ENCODE measurements at regions not wholly inside any gene's neighbourhood (a gene's known extent, or its start where the extent isn't known, plus 50 kb on each side); places are given as distances from the start of the nearest gene placed in this dataset.
"Not testable (repeated sequence)": the region's sequence is repeated elsewhere in the genome, so short reads cannot be mapped to it uniquely, and the experiment has no call there.

DNA sequence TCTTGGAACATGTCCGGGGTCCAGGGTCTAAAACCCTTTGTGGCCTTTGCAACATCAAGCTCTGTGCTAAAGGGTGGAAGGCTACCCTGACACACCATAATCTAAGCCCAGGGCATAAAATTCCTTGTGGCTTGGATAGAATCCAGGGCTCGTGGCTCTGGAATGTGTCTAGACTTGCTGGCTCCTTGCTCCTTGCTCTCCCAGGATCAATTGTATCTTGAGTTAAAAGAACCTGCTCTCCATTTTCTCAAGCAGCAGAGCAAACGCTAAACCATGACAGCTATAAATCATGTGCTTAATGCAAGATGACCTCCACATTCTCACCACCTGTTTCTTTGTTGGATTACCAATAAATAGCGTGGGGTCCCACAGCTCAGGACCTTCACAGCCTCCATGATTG is 1140.9 kb upstream of the TMPRSS15 start:
- DNase-seq: not testable (repeated sequence)

DNA sequence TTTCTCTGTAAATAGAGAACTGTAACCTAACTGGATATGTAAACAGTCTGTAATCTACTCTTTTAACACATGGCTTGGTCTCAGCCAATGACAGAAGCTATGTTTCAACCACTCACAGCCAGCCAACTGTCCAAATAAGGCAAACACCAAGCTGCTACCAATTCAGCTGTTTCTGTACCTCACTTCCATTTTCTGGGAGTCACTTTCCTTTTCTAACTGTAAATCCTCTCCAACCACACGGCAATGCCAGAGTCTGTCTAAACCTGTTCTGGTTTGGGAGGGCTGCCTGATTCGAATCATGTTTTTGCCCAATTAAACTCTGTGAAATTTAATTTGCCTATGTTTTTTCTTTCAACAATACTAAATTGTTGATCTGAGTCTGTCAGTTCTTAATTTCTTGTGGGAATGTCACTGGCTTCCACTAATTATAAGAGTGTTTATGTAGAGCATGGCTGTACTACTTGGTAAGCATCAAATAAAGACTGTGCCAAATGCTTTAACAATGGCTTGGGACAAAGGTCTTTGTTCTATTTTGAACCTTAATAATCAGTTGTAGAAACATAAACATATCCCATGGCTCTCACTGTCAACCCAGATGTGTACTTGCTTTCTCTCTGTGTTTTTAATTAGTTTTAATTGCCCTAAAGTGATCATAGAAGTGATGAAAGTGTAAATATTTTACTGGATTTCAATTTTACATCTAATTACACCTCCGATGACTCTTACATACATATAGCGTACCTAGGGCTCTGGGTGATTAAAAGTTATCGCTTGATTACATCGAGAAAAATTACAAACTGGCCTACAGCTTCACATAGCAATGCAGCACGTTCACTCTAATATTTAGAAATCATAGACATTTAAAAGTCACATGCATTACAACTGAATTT is 1144.6 kb upstream of the TMPRSS15 start:
- DNase-seq: no peak

DNA sequence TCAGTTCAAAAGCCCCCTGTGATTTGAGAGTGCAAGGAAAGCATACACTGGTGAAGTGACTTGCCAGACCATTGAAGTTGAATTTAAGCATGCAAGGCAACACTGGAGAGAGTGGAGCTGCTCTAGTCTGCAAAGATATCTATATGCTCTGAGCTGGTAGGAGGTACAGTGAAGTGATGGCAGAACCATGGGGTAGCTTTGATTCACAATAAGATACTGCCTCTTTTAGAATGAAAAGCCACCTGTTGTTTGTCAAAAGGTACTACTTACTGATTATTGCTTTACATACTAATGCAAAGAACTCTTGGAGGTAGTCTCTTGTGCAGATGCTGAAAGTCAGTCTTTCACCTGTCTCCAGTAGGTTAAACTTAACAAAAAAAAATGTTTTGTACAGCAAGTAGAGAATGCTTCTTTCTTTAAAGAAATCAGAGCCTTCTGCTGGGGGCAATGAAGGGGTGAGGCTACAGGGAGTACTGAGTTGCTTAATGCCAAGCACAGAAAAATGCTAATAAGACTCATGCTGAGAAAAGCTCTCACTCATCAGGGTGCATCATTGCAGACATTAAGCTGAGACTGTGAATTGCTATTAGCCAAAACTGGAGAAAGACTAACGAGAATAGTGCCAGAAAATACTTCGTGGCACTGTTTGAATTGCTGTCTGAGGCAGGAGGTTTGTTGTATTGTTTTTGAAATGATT is 1150.5 kb upstream of the TMPRSS15 start:
- no peak for DNase-seq

DNA sequence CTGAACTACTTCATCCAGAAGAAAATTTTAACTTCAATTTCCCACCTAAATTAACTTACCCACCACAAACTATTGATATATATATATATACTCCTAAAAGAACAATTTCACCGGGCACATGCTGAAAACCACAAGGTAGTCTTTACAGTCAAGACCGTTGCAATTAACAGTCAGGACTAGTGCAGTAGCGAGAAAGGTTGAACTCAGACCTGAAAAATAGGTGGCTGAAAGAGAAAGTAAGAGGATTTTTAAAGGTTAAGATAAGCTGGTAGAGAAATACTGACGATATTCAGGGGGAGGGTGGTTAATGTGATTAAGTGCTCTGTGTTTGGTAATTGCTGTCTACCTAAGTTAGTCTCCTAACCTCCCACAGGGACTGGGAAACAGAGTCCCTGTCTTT is 1153.5 kb upstream of the TMPRSS15 start:
- no peak for DNase-seq

DNA sequence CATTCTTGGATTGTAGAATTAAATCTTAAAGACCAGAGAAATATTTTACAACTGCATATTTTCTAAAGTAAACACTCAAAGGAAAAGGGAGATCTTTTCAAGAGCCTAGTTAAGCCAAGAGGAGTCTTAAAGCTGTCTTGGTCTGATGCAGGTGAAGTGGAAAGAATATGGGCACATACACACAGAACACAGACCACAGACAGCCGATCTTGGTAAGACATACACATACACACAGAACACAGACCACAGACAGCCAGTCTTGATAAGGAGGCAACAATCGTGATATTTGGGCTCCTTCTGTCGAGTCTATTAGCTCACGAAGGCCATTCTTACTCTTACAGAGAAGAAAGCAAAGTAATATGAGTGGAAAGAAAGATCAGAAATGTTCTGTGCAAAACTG is 1153.9 kb upstream of the TMPRSS15 start:
- DNase-seq: no peak

DNA sequence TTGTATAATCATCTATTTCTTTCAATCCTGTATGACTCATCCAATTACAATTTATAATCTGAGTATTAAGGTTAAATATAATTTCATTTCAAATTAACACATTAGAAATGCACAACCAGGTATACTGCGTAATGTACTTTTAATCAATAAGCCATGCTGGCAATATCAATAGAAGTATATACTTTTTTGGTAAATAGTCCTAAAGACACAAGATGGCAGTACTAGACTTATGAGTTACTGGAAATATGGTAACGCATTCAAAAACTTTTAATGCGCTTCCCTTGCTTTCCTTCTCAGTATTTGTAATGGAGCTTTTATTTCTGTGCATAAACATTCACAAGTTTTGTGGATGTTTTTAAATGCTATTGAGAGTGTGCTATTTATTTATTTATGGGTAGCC is 1162.0 kb upstream of the TMPRSS15 start:
- DNase-seq: no peak

DNA sequence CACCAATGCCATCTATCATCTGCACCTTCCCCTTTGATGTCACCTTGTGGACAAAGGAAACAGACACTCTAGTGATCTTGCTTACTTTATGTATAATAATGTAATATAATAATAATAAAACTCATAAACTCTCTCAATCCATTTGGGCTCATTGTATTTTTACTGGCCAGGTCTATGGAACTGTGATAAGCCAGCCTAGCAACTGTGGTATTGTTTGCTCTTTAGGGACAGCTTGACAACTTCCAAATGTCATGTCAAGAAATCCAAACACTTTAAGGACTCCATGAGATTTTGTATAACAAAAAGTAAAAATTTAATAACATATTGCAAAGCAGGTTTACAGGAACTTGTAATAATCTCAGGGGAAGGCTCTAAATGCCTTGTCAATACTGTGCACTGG is 1163.4 kb upstream of the TMPRSS15 start:
- no peak for DNase-seq

DNA sequence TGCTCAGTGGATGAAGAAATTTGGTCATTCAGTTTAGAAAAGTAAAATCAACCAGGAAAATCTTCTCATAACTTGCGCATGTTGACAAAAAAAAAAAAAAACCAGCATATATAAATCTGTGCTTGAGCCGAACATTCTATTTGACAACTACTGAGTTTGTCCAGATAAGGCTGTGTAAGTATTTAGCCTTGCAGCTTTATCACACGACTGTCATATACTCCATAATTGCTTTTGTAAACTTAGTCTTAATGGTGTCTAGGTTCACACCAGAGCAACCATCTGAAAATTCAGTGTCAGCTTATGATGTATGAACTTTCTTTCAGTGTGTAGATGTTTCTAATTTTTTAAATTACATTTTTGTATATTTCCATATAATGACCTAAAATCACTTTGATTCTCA is 1173.8 kb upstream of the TMPRSS15 start:
- DNase-seq: no peak

DNA sequence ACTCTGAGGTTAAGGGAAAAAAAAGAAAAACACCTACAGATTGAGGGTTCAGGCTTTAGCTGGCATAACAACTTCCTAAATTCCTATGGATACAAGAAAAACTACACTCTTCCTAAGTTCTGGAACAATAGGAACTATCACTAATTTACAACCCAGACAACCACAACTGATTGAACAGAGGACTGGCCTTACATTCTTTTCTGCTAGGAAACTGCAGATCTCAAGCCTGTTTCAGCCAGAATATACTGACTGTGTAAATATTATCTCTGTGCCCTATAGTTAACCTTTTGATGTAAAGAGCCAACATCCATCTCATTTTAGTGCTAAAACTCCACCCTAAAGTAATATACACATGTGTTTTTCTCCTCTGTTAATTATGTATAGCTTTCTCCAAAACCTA is 1186.5 kb upstream of the TMPRSS15 start:
- no peak for DNase-seq

DNA sequence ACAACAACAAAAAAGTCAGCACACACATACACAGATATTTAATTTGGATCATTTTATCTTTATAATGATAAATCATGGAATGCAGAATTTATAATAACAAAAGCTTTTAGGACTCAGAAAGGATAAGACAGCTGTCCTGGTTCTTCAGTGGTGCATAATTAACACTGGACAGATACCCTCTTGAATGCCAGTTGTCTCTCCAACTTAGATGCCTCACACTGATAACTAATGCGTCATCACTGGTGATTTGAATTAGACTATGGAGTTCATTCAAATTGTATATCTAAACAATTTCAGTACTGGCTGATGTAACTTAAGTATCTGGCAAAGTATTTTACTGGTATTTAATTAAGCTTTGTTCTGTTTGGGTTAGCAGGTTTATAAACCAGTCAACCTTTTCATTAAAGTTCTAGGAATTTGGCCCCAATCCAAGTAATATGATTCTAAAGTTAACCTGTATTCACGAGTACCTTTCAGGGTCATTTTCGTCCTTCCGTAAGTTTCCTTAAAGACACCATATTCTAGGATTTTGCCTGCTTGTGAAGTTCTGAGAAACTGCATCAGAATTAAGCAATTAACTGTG is 1199.5 kb upstream of the TMPRSS15 start:
- no peak for DNase-seq

DNA sequence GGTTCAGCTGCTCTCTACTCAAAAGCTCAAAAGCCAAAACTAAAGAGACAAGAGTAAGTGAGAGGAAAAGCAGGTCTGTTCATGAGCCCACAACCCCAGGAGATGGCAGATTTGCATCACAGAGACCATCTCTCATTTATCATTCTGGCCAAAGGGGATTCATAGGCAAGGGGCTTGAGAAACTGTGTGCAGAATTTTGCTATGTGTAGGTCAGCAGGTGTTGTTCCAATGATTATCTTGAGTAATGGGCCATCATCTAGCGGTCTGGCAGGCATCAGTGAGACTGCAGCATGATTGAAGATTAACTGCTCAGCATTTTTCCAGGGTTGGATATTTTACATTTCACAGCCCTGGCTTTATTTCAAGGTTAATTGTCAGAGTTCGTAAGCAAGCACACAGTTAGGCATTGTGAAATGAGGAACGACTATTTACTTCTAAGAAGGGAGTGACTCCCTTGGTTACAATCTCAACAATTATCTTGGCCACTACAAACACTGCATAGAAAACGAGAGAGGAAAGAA is 1204.6 kb upstream of the TMPRSS15 start:
- DNase-seq: no peak

DNA sequence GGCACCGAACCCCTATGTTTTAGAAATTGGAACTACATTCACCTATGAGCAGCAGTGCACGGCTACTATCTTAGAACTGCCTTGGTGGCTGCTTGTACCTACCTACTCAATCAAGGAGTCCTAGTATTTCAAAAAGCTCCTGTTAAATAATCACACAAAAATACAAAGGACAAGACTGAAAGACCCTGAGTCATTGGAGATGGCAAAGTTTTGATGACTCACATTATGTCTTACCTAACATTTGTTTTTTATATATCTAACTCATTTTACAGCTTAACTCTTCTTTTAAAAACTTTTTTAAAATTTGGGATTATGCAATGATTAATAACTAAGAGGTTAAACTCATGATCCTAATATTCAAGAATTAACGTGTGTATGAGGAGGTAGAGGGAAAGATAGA is 1206.0 kb upstream of the TMPRSS15 start:
- DNase-seq: no peak

DNA sequence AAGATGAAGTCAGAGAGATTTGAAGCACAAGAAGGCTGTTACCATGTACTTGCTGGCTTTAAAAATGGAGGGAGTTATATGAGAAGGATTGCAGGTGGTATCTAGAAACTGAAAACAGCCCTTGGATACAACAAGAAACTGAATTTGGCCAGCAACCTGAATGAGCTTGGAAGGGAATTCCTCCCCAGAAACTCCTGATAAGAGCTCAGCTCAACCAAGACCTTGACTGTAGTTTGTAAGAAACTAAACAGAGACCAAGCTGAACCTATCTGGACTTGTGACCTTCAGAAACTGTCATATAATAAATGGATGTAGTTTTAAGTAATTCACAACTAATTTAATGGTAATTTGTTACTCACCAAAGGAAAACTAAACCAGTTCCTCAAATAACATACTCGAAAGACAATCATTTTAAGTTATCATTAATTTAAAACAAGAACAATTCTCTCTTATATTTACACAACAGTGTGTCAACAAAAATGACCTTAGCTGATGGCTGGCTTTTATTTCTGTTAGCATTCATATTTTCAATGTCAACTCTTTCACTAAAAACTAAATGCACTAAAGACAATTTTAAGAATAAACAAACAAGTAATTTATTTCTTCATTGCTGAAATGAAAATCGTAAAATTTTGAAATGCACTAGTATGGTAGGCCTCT is 1218.4 kb upstream of the TMPRSS15 start:
- no peak for DNase-seq

DNA sequence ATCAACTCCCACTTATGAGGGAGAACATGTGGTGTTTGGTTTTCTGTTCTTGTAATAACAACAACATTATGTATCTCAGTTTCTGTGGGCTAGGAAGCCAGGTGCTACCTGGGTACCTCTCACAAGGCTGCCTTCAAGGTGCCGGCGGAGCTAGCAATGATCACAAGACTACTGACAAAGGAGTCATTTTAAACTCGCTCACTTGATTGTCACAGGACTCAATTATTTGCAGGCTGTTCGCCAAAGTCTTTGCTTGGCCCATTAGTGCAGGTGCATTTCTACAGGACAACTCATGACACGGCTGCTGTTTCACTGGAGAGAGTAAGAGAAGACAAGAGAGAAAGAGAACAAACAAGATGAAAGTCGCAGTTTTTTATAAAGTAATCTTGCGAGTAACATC is 1237.4 kb upstream of the TMPRSS15 start:
- no peak for DNase-seq

DNA sequence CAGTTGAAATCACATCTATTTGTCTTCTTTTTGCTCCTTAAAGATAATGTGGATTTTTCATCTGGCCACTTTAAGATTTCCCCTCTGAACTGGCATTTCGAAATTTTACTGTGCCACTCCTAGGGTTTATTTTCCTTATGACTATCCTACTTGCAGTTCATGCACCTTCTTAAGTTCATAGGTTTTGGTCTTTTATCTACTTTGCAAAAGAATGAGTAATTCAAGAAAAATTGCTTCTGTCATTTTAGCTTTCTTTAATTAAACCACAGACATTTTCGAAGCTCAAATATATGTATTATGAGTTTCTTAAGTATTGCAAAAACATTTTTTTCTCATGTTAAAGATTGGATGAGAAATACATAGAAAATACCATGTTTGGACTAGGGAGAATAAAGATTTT is 1244.8 kb upstream of the TMPRSS15 start:
- no peak for DNase-seq

DNA sequence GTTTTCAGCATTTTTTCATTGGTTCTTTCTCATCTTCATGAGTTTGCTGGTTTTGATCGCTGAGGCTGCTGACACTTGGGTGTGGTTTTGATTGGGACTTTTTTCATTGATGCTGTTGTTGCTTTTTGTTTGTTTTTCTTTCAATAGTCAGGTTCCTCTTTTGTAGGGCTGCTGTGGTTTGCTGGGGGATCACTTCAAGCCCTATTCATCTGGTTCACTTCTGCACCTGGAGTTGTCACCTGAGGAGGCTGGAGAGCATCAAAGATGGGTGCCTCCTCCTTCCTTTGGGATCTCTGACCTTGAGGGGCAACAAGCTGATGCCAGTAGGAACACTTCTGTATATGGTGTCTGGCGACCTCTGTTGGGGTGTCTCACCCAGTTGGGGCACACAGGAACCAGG is 1279.9 kb upstream of the TMPRSS15 start:
- DNase-seq: no peak

DNA sequence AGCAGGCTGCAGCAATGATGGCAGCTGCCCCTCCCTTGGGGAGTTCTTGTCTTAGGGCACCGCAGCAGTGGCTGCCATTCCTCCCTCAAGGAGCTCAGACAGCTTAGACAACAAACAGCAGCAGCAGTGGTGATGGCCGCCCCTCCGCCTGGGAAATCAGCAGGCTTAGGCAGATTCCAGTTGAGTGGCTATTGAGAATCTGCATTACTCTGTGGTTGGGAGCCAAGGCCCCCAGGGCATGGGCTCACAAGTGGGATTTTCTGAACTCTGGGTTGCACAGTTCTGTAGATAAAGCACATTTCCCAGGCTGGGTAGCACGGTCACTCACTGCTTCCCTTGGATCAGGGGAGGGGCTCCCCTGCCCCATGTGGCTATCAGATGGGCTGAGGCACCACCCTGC is 1280.7 kb upstream of the TMPRSS15 start:
- no peak for DNase-seq

DNA sequence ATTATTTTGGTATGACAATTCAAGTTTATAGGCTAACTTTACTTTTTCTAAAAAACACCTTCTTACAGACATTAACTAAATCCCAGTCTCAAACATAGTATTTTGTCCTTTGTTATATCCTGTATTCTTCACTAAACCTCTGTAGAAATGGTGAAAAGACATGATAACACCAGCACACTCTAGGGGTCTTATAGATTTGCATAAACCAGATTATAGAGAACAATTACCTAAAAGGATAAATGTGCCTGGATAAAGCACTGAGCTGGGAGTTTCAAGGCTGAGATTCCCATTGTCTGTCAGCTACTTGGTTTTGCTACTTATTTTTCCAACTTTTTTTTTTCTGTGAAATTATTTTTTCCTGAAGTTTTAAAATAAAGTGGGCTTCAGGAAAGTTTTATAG is 1288.6 kb upstream of the TMPRSS15 start:
- no peak for DNase-seq

DNA sequence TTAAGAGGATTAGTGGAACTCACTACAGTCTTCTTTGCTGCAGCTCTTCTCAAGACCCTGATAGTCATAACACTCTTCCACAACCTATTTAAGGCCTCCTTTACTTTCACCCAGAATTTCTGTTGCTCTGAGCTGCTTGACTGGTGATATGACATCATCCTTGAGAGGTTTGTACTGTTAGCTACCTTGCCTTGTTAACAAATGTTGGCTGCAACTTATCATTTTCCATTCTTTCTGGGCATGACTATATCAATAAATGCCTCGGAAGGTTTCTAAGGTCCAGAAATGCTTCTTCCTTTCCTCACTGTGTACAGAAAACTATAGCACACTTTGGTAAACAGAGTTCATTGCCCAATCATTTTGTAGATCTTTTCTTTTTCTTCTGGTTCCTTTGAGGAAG is 1292.2 kb upstream of the TMPRSS15 start:
- no peak for DNase-seq

DNA sequence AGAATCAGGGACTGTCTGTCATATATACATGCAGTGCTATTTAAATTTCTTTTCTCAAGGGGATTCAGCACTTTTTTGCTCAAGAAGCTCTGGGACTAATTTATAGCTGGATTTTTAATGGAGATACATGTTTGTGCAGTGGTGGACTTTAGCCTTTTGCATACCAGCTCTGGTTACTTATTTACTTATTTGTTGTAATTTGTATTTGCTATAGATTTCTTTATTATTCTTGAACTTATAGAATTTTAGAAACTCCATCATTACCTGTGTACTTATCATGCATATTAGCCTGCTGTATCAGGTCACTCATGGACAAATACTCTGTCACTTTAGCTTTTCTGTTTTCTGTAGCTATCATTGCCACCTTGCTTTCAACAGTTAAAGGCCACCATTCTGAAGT is 1296.9 kb upstream of the TMPRSS15 start:
- DNase-seq: no peak

DNA sequence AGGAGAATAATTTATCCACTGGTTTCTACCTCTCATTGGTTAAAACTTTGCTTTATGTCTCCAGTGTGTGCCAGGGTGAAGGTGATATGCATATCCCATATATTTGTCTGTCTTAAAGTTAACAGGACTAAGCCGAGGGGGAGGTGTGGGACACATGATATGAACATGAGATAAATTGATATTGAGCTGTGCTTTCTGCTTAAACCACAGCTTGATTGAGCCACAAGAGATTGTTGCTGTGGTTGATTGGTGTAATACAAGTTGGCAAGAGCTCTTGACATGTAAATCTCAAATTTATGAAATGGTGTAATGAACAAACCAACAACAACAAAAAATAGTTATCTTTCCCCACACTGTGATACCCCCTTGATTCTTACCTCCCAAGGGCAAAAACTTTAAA is 1295.5 kb upstream of the NCAM2 start:
- no peak for DNase-seq

DNA sequence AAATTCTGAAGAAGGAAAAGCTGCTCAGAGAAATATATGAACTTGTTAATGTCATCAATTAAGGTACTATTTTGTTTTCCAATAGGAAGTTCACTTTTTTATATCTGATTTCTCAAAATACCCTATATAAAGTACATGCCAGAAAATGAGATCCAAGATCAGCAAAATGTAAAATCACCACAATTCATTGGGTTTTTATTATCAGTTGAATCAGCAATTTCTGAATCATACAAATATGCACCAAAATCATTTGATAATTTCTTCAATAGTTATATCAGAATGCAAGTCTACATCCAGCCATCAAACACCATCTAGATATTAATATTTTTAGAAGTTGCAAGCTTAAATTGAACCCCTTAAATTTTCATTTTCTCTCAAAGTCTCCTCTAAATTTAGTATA is 1293.4 kb upstream of the NCAM2 start:
- DNase-seq: no peak

DNA sequence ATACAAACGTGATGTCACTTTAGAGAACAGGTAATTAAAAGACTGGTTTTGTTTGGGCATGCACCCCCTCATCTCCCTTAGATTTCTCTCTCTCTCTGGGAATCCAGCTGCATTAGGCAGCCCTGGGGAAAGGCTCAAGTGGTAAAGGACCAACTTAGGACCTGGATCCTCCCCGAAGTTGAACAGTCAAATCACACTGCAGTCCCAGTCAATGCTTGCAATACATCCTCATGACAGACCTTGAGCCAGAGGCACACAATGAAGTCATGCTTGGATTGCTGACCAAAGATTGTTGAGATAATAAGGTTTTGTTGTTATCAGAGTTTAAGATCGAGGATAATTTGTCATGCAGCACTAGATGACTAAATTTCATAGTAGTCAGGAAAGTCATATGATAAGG is 1285.8 kb upstream of the NCAM2 start:
- no peak for DNase-seq

All from activated CD4-positive, CD25-positive, alpha-beta regulatory T cell treated with anti-CD3 and anti-CD28 coated beads, Interleukin-2, amount 50 U/mL, for 72 hours (primary cell).